H1 (cell line): ENCODE measurements at regions not wholly inside any gene's neighbourhood (a gene's known extent, or its start where the extent isn't known, plus 50 kb on each side); places are given as distances from the start of the nearest gene placed in this dataset.

Experiments
- CTCF ChIA-PET: fragments of 300-600 bp; sonication (Branson Sonifier 250); formaldehyde crosslinking; loops from one replicate; lab custom pipeline; 2021; ENCODE audit not compliant: partially characterized antibody; lab: Charles Lee
- POLR2A ChIA-PET: fragments of 300-600 bp; sonication (Branson Sonifier 250); formaldehyde crosslinking; loops from one replicate; lab custom pipeline; 2021; ENCODE audit warnings: inconsistent platforms; ENCODE audit not compliant: partially characterized antibody; lab: Charles Lee
- DNase-seq, 2 experiments: peaks; one replicate each; pipeline versions ENCODE4 v3.0.0 to v3.0.0-alpha.2; 2010 to 2022; ENCODE audit warnings: low spot score in 2 of 2, low read depth in 1 of 2, mixed read lengths in 1 of 2
- FAIRE-seq: peaks from 2 replicates; lab custom pipeline; 2011; peaks lifted over from hg19 to GRCh38; lab: Jason Lieb, UNC
- H2AFZ ChIP-seq: 2 replicates; pipeline ENCODE4 v1.8.1; 2012; ENCODE audit warnings: low read length, inconsistent platforms
- H2AK5ac ChIP-seq: 2 replicates; pipeline ENCODE4 v1.6.1; 2013; ENCODE audit warnings: low read depth, low read length
- H2BK120ac ChIP-seq: replicated peaks from 2 replicates; pipeline ENCODE3; 2013; ENCODE audit warnings: low read depth, low read length, inconsistent platforms
- H2BK12ac ChIP-seq: 2 replicates; pipeline ENCODE4 v1.6.1; 2013; ENCODE audit warnings: low read depth, low read length
- H2BK15ac ChIP-seq: 2 replicates; pipeline ENCODE4 v1.6.1; 2013; ENCODE audit warnings: low read length
- H2BK20ac ChIP-seq: 2 replicates; pipeline ENCODE4 v1.6.1; 2013; ENCODE audit warnings: low read length
- H2BK5ac ChIP-seq: 2 replicates; pipeline ENCODE4 v1.6.1; 2013; ENCODE audit warnings: low read depth, low read length
- H3K14ac ChIP-seq: 2 replicates; pipeline ENCODE4 v1.6.1; 2013; ENCODE audit warnings: inconsistent platforms; ENCODE audit not compliant: insufficient read length
- H3K18ac ChIP-seq: 2 replicates; pipeline ENCODE4 v1.6.1; 2013; ENCODE audit warnings: low read length; ENCODE audit errors: extremely low read depth
- H3K23ac ChIP-seq: 2 replicates; pipeline ENCODE4 v1.6.1; 2013; ENCODE audit warnings: inconsistent platforms; ENCODE audit not compliant: insufficient read length
- H3K23me2 ChIP-seq: 2 replicates; pipeline ENCODE4 v1.6.1; 2013; ENCODE audit warnings: low read depth, low read length
- H3K27ac ChIP-seq: 2 replicates; pipeline ENCODE4 v1.6.1; 2011; ENCODE audit warnings: low read depth, low read length, inconsistent platforms
- H3K27me3 ChIP-seq, 4 experiments: replicated peaks in 1 of 4; 1 replicate in 1 of 4; 2 replicates in 3 of 4; pipeline versions ENCODE4 v1.6.1 to v1.8.1; 2011 to 2013; ENCODE audit warnings: low read length in 3 of 4, mild to moderate bottlenecking in 3 of 4, inconsistent platforms in 2 of 4, mixed read lengths in 2 of 4, moderate library complexity in 1 of 4; ENCODE audit not compliant: control insufficient read depth in 3 of 4, insufficient read depth in 3 of 4; ENCODE audit errors: extremely low read depth in 1 of 4
- H3K36me3 ChIP-seq, 4 experiments: 2 replicates each; pipeline versions ENCODE4 v1.6.1 to v1.8.1; 2011 to 2013; ENCODE audit warnings: mild to moderate bottlenecking in 4 of 4, low read length in 3 of 4, moderate library complexity in 2 of 4, control low read depth in 1 of 4, inconsistent platforms in 1 of 4; ENCODE audit not compliant: insufficient read depth in 4 of 4, control insufficient read depth in 2 of 4
- H3K4ac ChIP-seq: replicated peaks from 2 replicates; pipeline ENCODE3; 2013; ENCODE audit warnings: low read length, low read depth, mixed read lengths, inconsistent platforms; ENCODE audit not compliant: insufficient read length
- H3K4me1 ChIP-seq, 4 experiments: replicated peaks in 1 of 4; 1 replicate in 1 of 4; 2 replicates in 3 of 4; pipeline versions ENCODE4 v1.6.1 to v1.8.1; 2011 to 2013; ENCODE audit warnings: low read length in 3 of 4, inconsistent platforms in 2 of 4, mixed read lengths in 1 of 4; ENCODE audit not compliant: insufficient read depth in 4 of 4, control insufficient read depth in 3 of 4
- H3K4me2 ChIP-seq, 2 experiments: 2 replicates each; pipeline versions ENCODE4 v1.6.1 to v1.8.1; 2011 to 2013; ENCODE audit warnings: low read depth in 2 of 2, low read length in 2 of 2, control low read depth in 1 of 2, inconsistent platforms in 1 of 2, mild to moderate bottlenecking in 1 of 2; ENCODE audit not compliant: insufficient read depth in 1 of 2
- H3K4me3 ChIP-seq, 4 experiments: fragments of 200-600, 300-600 bp in 1 of 4; sonication (generic), shearing (Covaris generic), sonication (Bioruptor Twin) in 1 of 4; 2 replicates each; pipeline versions ENCODE4 v1.5.1 to v1.8.1; 2011 to 2016; ENCODE audit warnings: low read length in 4 of 4, low read depth in 3 of 4, control low read depth in 2 of 4, inconsistent platforms in 2 of 4, mild to moderate bottlenecking in 2 of 4, mixed read lengths in 1 of 4, moderate library complexity in 1 of 4; ENCODE audit not compliant: insufficient read depth in 2 of 4; ENCODE audit errors: extremely low read depth in 1 of 4
- H3K56ac ChIP-seq: replicated peaks from 2 replicates; pipeline ENCODE3; 2013; ENCODE audit warnings: low read depth, mild to moderate bottlenecking, mixed read lengths, low read length, inconsistent platforms; ENCODE audit not compliant: insufficient read length
- H3K79me1 ChIP-seq: 2 replicates; pipeline ENCODE4 v1.6.1; 2013; ENCODE audit warnings: low read depth, low read length, control low read depth
- H3K79me2 ChIP-seq, 2 experiments: 2 replicates each; pipeline versions ENCODE4 v1.6.1 to v1.8.1; 2012 to 2013; ENCODE audit warnings: low read length in 2 of 2, mild to moderate bottlenecking in 2 of 2, inconsistent platforms in 1 of 2; ENCODE audit not compliant: insufficient read depth in 2 of 2, control insufficient read depth in 1 of 2
- H3K9ac ChIP-seq, 4 experiments: replicated peaks in 1 of 4; 1 replicate in 1 of 4; 2 replicates in 3 of 4; pipeline versions ENCODE4 v1.6.1 to v1.8.1; 2011 to 2013; ENCODE audit warnings: low read depth in 3 of 4, low read length in 3 of 4, control low read depth in 2 of 4, mild to moderate bottlenecking in 2 of 4, moderate library complexity in 2 of 4, inconsistent platforms in 1 of 4; ENCODE audit errors: extremely low read depth in 1 of 4
- H3K9me3 ChIP-seq, 2 experiments: 2 replicates each; pipeline versions ENCODE4 v1.6.1 to v1.8.1; 2012 to 2013; ENCODE audit warnings: mild to moderate bottlenecking in 2 of 2, moderate library complexity in 2 of 2, control low read depth in 1 of 2, inconsistent platforms in 1 of 2, low read depth in 1 of 2, low read length in 1 of 2, mixed read lengths in 1 of 2; ENCODE audit not compliant: insufficient read depth in 2 of 2
- H4K20me1 ChIP-seq, 2 experiments: replicated peaks in 1 of 2; 2 replicates each; pipeline versions ENCODE3 to v1.8.1; 2011 to 2013; ENCODE audit warnings: inconsistent platforms in 2 of 2, low read length in 2 of 2, mild to moderate bottlenecking in 1 of 2; ENCODE audit not compliant: insufficient read depth in 2 of 2, control insufficient read depth in 1 of 2
- H4K5ac ChIP-seq: 2 replicates; pipeline ENCODE4 v1.6.1; 2013; ENCODE audit warnings: low read length, low read depth, mixed read lengths, inconsistent platforms; ENCODE audit not compliant: insufficient read length
- H4K8ac ChIP-seq: 2 replicates; pipeline ENCODE4 v1.8.0; 2013; ENCODE audit warnings: mild to moderate bottlenecking, moderate library complexity, low read length, inconsistent platforms; ENCODE audit not compliant: insufficient read depth; ENCODE audit errors: extremely low read depth
- H4K91ac ChIP-seq: replicated peaks from 2 replicates; pipeline ENCODE3; 2013; ENCODE audit warnings: low read length, mixed read lengths, inconsistent platforms; ENCODE audit not compliant: insufficient read length
- ASH2L ChIP-seq: fragments of 200-600, 300-600 bp; sonication (generic); IDR thresholded peaks from one replicate; pipeline ENCODE4 v1.7.1; 2017; ENCODE audit warnings: low read length
- CEBPB ChIP-seq: IDR thresholded peaks from 2 replicates; pipeline ENCODE4 v1.6.1; 2012; ENCODE audit warnings: low read depth, low read length
- EP300 ChIP-seq, 2 experiments: IDR thresholded peaks; 1 replicate in 1 of 2; 2 replicates in 1 of 2; pipeline ENCODE4 v1.6.1; 2011 to 2012; ENCODE audit warnings: low read depth in 2 of 2, low read length in 2 of 2, mild to moderate bottlenecking in 2 of 2, borderline replicate concordance in 1 of 2, inconsistent platforms in 1 of 2, moderate library complexity in 1 of 2
- GTF2F1 ChIP-seq: IDR thresholded peaks from 2 replicates; pipeline ENCODE4 v1.6.1; 2012; ENCODE audit warnings: low read depth, low read length, improper control_type of control experiment, borderline replicate concordance
- HDAC2 ChIP-seq, 2 experiments: fragments of 300-600 bp in 1 of 2; sonication (generic) in 1 of 2; IDR thresholded peaks; 2 replicates each; pipeline ENCODE4 v1.6.1; 2011 to 2012; ENCODE audit warnings: low read depth in 2 of 2, low read length in 2 of 2, mild to moderate bottlenecking in 2 of 2, moderate library complexity in 2 of 2, borderline replicate concordance in 1 of 2, inconsistent platforms in 1 of 2
- PHF8 ChIP-seq: fragments of 200-600 bp; sonication (generic); conservative IDR thresholded peaks from 2 replicates; pipeline ENCODE4 v1.7.1; 2012; ENCODE audit warnings: low read depth, mild to moderate bottlenecking, inconsistent platforms, low read length, moderate library complexity
- POLR2AphosphoS5 ChIP-seq: IDR thresholded peaks from 2 replicates; pipeline ENCODE4 v1.6.1; 2011; ENCODE audit warnings: low read depth, low read length
- RBBP5 ChIP-seq: IDR thresholded peaks from 2 replicates; pipeline ENCODE4 v1.7.1; 2012; ENCODE audit warnings: low read depth, mild to moderate bottlenecking, inconsistent platforms, low read length, moderate library complexity, borderline replicate concordance
- RFX5 ChIP-seq: IDR thresholded peaks from 2 replicates; pipeline ENCODE4 v1.6.1; 2011; ENCODE audit warnings: low read depth, low read length, improper control_type of control experiment, borderline replicate concordance
- SIRT6 ChIP-seq: IDR thresholded peaks from one replicate; pipeline ENCODE4 v1.7.1; 2012; ENCODE audit warnings: low read length, inconsistent platforms
- SRF ChIP-seq: IDR thresholded peaks from 2 replicates; pipeline ENCODE4 v1.6.1; 2011; ENCODE audit warnings: mild to moderate bottlenecking, low read depth, low read length, moderate library complexity
- TCF12 ChIP-seq: IDR thresholded peaks from 2 replicates; pipeline ENCODE4 v1.6.1; 2011; ENCODE audit warnings: low read depth, mild to moderate bottlenecking, low read length
- TF ChIP-seq, protein P1 (sequence below), 3 experiments: IDR thresholded peaks; 1 replicate in 2 of 3; 2 replicates in 1 of 3; pipeline versions ENCODE4 v1.5.1 to v1.6.1; 2011; ENCODE audit warnings: low read length in 3 of 3, mild to moderate bottlenecking in 3 of 3, inconsistent platforms in 2 of 3, low read depth in 1 of 3, moderate library complexity in 1 of 3; ENCODE audit not compliant: insufficient read depth in 1 of 3; ENCODE audit errors: control extremely low read depth in 1 of 3

DNA sequence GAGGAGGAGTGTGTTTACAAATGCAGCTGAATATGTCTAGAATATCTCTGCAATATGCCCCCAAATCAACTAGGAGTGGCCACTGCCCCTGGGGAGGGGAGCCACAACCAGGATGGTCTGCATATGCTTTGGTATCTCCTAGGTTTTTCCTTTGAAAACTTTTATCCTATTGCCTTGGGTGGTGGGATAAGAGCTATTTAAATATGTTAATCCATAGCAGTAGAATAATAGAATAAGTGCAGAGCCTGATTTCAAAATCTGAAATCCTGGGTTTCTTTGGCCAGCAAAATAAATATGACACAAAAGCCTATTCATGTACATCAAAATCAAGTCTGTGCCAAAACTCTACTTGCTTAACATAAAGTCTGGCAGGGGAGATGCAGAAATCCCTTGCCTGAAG is 79.6 kb upstream of the FGFR2 start:
- CTCF ChIA-PET, result interaction anchor here (0.7 to 2.8 kb wide), 3 partner anchors 15 to 58 kb away, joined by 3 to 15 read pairs (median 5); no protein-coding TSS in a partner anchor
- FAIRE-seq, result no peak
- no peak for TF ChIP-seq RBBP5
- TF ChIP-seq RFX5, result no peak
- TF ChIP-seq POLR2AphosphoS5, result no peak
- no peak for TF ChIP-seq EP300 (IDR thresholded peaks at IDR 0.05; ENCODE audit: borderline replicate concordance in 1 of 2, low read depth in 2 of 2, low read length in 2 of 2)
- TF ChIP-seq TCF12, result no peak
- TF ChIP-seq CEBPB, result no peak
- TF ChIP-seq PHF8, result no peak
- no peak for TF ChIP-seq SIRT6
- TF ChIP-seq HDAC2 (IDR thresholded peaks at IDR 0.05; ENCODE audit: borderline replicate concordance in 1 of 2, low read depth in 2 of 2, low read length in 2 of 2), result no peak
- no peak for TF ChIP-seq ASH2L
- no peak for TF ChIP-seq GTF2F1
- TF ChIP-seq, protein P1, sequence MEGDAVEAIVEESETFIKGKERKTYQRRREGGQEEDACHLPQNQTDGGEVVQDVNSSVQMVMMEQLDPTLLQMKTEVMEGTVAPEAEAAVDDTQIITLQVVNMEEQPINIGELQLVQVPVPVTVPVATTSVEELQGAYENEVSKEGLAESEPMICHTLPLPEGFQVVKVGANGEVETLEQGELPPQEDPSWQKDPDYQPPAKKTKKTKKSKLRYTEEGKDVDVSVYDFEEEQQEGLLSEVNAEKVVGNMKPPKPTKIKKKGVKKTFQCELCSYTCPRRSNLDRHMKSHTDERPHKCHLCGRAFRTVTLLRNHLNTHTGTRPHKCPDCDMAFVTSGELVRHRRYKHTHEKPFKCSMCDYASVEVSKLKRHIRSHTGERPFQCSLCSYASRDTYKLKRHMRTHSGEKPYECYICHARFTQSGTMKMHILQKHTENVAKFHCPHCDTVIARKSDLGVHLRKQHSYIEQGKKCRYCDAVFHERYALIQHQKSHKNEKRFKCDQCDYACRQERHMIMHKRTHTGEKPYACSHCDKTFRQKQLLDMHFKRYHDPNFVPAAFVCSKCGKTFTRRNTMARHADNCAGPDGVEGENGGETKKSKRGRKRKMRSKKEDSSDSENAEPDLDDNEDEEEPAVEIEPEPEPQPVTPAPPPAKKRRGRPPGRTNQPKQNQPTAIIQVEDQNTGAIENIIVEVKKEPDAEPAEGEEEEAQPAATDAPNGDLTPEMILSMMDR (IDR thresholded peaks at IDR 0.05; ENCODE audit: control extremely low read depth in 1 of 3, insufficient read depth in 1 of 3, low read depth in 1 of 3, low read length in 3 of 3), result no peak
- no peak for TF ChIP-seq SRF

More for the DNA sequence above, 79.6 kb upstream of the FGFR2 start:
- H2BK15ac ChIP-seq, result no peak overlapping the region
- POLR2A ChIA-PET, result interaction anchor here (0.6 kb wide), 1 partner anchor 8 kb away, joined by 3 read pairs; no protein-coding TSS in a partner anchor
- H2BK12ac ChIP-seq, result no peak overlapping the region
- no peaks in the 10 kb centered on the region for H3K4me1 ChIP-seq
- no peak overlapping the region for H2AFZ ChIP-seq
- H2BK120ac ChIP-seq, result no peak overlapping the region
- H3K79me2 ChIP-seq, result no peaks in the 10 kb centered on the region
- no peaks in the 10 kb centered on the region for H3K23me2 ChIP-seq
- H4K91ac ChIP-seq, result no peak overlapping the region
- no peak overlapping the region for H2BK20ac ChIP-seq
- H3K79me1 ChIP-seq, result no peaks in the 10 kb centered on the region
- no peak overlapping the region for H3K4ac ChIP-seq
- H3K27me3 ChIP-seq, result no peaks in the 10 kb centered on the region
- no peak overlapping the region for H3K18ac ChIP-seq
- H4K8ac ChIP-seq, result no peak overlapping the region
- no peaks in the 10 kb centered on the region for H4K20me1 ChIP-seq
- H3K14ac ChIP-seq, result no peak overlapping the region
- H4K5ac ChIP-seq, result no peak overlapping the region
- no peak overlapping the region for H3K27ac ChIP-seq
- no peak overlapping the region for H3K56ac ChIP-seq
- no peak overlapping the region for H3K4me2 ChIP-seq
- no peak overlapping the region for H3K23ac ChIP-seq
- H2AK5ac ChIP-seq, result no peak overlapping the region
- no peak for DNase-seq
- 0 out of 8 replicates have a peak, but pooled peaks cover 0 to 3% (median 0%) of the 10 kb centered on the region in 4 experiments for H3K36me3 ChIP-seq
- H2BK5ac ChIP-seq, result no peak overlapping the region
- H3K9me3 ChIP-seq, result peaks cover 10 to 14% of the 10 kb centered on the region in 2 experiments; a peak in 3 of 4 replicates
- H3K4me3 ChIP-seq, result no peak overlapping the region
- no peak overlapping the region for H3K9ac ChIP-seq
